GM21447 (cell line): ENCODE measurements at regions not wholly inside any gene's neighbourhood (a gene's known extent, or its start where the extent isn't known, plus 50 kb on each side); places are given as distances from the start of the nearest gene placed in this dataset.
"Not testable (repeated sequence)": the region's sequence is repeated elsewhere in the genome, so short reads cannot be mapped to it uniquely, and the experiment has no call there.

Source experiments
- ATAC-seq: cut with Tn5 transposase; IDR thresholded peaks from one replicate; pipeline ENCODE4 v1.9.1; 2021; ENCODE audit not compliant: unreplicated experiment

- ATAC-seq = no peak
Measured at GRCh38 chr14:37650356-37651037, 55.1 kb downstream of the TTC6 start.

DNA sequence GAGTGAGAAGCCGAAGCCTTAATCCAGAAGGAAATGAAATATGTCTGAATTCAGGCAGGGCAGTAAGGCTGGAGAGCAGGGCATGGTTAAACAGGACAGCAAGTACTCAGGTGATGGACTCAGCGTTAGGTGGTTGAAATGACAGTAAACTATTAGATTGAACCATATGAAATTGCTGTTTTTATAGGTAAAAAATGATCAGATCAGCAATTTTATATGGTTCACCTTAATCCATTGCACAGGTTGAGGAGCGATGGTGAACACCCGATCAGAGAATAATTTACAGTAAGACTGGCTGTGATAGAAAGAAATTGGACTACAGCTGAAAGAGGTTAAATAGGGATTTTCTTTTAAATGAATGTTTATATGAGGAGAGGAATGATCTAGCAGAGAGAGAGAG is 56.6 kb downstream of the TTC6 start:
- ATAC-seq = no peak

DNA sequence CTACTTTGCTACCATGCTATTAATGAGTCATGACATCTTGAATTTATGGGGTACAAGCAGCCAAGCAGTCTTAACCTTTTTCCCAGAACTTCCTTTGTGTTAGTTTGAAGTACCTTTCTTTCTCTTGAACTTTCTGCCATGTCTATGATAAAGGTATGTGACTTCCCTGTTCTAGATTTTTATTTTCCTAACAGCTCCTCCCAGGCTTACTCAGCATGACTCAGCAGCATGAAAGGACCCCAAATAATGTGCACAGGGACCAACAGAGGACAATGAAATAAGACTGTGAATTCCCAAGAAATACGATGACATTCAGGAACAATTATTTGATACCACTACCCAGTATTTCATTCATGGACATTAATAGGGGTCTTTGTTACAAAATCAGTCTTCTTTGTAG is 60.0 kb downstream of the TTC6 start:
- no peak for ATAC-seq

DNA sequence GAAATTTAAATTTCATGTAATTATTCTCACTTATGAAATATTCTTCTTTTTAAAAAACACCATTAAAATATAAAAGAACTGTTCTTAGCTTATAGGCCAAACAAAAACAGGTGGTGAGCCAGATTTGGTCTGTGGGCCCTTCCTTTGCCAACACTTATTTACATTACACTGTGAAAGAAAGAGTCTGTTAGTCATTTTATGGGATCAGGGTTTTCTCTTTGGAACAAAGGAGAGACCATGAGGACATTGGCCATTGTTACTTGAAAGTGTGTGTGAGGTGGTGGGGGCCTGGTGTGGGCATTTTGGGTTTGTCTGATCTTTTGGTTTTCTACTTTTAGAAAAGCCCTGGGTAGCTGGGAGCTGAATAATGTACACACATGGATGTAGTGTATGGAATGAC is 62.7 kb downstream of the TTC6 start:
- no peak for ATAC-seq

DNA sequence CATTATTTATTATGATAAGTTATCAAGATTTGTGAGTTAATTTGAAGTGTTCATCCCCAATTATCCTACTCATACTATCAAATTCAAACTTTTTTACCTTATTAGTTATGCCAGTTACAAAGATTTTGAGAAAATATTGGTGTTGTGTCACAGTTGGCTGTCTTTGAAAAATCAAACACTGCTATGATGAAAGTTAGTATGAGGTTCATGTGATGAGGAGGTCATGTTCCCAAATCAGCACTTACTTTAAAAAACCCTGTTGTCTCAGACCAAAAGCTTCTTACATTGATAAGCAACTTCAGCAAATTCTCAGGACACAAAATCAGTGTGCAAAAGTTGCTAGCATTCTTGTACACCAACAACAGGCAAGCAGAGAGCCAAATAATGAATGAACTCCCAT is 68.1 kb downstream of the TTC6 start:
- no peak for ATAC-seq

DNA sequence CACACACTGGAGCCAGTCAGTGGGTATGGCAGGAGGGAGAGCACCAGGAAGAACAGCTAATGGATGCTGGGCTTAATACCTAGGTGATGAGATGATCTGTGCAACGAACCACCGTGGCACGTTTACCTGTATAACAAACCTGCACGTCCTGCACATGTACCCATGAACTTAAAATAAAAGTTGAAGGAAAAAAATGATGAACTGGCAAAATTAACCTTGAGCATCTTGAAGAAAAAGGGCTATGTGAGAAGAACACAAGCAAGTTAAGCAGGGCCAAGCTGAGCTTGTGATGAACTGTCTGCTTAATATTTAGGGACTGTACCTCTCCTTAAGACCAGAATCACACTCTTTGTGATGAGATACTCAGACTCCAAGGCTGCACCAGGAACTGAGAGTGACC is 70.0 kb downstream of the TTC6 start:
- no peak for ATAC-seq

DNA sequence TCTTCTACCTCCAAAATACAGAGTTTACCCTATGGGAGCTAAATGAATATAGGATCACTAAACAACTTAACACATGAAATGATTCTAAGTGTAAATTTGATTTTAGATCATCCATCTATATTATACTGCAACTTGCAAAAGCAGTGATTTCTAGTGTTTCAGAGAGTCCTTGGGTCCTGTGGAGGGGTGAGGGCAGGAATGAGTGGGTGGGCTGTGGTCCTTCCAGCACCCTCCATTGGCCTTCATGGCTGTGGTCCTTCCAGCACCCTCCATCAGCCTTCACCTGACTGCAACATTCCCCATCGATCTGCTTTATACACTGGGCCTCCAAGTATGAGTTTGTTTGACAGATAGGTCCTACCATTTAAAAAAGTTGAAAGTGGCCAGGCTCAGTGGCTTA is 70.5 kb downstream of the TTC6 start:
- ATAC-seq = no peak

DNA sequence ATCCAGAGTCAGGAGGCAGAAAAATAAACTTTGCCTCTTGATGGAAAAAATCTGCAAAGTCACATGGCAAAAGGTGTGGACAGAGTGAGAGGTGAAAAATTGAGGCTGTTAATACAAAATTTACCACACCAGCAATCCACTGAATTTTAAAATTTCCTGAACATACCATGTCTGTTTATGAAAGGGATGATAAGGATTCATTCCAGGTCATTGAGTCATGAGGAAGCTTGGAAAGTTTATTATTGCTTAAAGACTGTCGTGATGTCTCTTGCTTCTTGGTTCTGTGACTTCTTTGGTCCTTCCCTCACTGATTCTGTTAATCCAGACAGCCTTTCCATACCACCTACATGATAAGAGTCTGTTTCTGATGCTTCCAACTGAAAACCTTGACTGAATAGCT is 73.2 kb downstream of the TTC6 start:
- ATAC-seq = no peak

GRCh38 chr14:37669242-37669641 is 73.8 kb downstream of the TTC6 start:
- no peak for ATAC-seq

GRCh38 chr14:37673439-37673838 is 78.0 kb downstream of the TTC6 start:
- no peak for ATAC-seq

DNA sequence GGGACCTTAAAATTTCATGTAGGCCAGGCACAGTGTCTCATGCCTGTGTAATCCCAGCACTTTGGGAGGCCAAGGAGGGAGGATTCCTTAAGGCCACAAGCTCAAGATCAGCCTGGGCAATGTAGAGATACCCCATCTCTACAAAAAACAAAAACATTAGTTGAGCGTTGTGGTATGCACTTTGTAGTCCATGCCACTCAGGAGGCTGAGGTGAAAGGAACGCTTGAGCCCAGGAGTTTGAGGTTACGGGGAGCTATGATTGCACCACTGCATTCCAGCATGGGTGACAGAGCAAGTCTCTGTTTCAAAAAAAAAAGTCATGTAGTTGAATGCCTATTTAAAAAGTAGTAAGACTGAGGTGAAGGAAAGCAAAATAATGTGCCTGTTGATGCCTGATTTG is 83.5 kb downstream of the TTC6 start:
- no peak for ATAC-seq

GRCh38 chr14:37681486-37681885 is 86.1 kb downstream of the TTC6 start:
- ATAC-seq = no peak

DNA sequence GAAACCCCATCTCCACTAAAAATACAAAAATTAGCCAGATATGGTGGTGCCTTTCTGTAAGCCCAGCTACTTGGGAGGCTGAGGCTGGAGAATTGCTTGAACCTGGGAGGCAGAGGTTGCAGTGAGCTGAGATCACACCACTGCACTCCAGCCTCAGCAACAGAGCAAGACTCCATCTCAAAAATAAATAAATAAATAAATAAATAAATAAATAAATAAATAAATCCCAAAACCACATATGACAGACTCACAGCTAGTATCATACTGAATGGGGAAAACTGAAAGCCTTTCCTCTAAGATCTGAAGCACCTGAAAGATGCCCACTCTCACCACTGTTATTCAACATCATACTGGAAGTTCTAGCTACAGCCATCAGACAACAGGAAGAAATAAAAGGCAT is 97.3 kb downstream of the TTC6 start:
- not testable (repeated sequence) for ATAC-seq

DNA sequence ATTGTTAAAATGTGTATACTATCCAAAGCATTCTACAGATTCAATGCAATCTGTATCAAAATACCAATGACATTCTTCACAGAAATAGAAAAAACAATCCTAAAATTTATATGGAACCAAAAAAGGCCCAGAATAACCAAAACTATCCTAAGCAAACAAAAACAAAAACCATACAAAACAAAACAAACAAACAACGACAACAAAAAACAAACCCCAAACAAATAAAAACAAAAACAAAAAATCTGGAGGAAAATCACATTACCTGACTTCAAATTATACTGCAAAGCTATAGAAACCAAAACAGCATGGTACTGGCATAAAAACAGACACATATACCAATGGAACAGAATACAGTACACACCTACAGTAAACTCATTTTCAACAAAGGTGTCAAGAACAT is 98.0 kb downstream of the TTC6 start:
- not testable (repeated sequence) for ATAC-seq

DNA sequence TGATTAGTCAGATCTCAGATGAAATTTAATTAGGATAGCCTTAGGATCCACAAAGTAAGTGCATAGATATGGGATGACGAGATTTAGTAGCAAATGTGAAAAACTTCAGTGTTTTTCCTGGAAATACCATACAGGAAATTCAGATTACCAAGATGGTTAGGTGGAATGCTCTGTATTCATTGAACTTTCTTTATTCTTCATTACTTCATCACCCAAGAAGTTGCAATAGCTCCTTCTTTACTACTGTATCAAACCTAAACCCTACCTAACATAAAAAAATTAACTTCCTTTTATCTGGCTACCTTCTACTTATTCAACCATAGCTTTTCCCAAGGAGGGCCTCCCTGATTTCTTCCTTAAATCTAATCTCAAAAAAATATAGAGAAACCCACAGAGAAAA is 100.4 kb downstream of the TTC6 start:
- no peak for ATAC-seq

DNA sequence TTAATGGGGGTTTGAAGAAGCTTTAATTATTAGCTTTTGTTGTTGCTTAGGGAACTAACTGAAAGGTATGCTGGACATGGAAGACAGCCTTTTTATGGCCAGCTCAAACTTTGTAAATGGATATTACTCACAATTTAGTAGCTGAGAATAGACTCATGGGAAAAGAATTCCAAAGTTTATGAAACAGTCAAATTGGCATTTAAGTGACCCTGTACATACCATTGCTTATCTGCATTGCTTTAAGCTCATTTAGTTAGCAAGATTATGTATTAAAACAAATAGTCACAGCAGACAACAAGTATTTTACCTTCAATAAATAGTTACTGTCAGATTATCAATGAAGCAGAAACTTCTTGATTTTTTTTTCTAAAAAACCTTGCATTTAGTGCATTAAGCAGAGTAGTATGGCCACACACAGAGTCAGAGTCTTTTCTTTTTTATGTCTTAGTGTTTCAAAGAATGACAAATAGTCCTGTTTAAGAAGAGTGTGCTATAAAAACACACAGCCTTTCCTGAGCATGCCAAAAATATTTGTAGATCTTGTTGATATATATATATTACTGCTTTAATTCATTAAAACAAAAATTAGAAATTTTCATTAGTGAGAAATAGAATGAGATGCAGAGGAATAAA is 102.2 kb downstream of the TTC6 start:
- no peak for ATAC-seq

GRCh38 chr14:37698840-37699777 is 103.7 kb downstream of the TTC6 start:
- no peak for ATAC-seq

DNA sequence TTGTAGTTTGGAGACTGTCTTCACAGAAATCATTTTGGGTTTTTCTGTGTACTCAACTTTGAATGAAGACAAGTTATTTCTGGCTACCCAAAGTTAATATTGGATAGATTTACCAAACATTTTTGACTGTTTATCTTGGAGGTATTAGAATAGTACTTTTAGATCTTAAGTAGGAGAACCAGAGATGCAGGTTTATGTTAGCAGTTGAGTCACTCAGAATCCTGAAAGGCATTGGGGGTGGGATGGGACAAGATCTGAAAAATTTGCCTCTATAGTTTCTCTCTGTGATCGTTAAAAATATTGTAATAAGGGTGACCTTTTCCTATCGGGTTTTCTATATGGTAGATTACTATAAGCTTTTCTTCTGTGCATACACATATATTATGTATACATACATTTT is 112.3 kb downstream of the TTC6 start:
- ATAC-seq = no peak

- ATAC-seq = no peak
Measured at GRCh38 chr14:37708481-37708880, 113.1 kb downstream of the TTC6 start.

- no peak for ATAC-seq
Measured at GRCh38 chr14:37709419-37710195, 114.2 kb downstream of the TTC6 start.

- no peak for ATAC-seq
Measured at GRCh38 chr14:37711356-37711830, 116.0 kb downstream of the TTC6 start.
